ENCODE measurements at regions not wholly inside any gene's neighbourhood (a gene's known extent, or its start where the extent isn't known, plus 50 kb on each side); places are given as distances from the start of the nearest gene placed in this dataset.

DNA sequence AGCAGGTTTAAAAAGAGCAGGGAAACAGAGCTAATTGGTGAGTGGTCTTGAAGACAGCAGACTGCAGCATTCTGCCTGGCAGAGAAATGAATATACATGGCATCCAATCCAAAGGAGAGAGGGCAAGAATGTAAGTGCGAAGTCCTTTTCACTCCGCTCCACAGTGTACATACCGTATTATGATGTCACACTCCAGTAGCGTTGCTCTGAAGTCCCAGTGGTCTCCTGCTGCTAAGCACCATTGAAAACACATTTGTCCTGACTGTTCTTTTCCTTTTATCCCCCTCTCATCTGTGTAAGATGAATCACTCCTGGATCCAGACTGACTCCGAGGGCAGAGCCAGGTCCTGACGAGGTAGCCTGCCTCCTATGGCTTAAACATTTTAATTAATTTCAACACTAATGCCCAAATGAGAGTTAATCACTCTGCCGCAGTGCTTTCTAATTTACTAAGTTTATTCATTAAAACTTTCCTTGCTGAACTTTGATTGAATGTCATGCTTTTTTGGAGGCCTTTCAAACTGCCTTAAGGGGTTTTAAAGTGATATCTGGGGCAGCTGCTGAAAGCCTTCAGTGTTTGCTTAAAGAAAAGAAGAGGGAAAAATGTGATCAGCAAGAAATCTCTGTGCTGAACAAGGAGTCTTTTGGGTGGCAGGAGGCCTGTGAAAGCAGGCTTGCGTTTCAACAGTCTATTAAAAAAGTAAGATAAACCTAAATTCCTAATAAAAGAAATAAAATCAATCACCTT is 227.2 kb downstream of the ATG4C start:
- TF ChIP-seq CTCF (IDR thresholded peaks at IDR 0.05): no peak
- no peak for DNase-seq (ENCODE audit: low spot score)
- Histone ChIP-seq H3K4me1 (no peaks in the 10 kb centered on the region), H3K4me3 (no peak overlapping the region), H3K27me3 (no peaks in the 10 kb centered on the region), H3K27ac (no peak overlapping the region), H3K36me3 (no peaks in the 10 kb centered on the region), H3K9me3 (no peaks in the 10 kb centered on the region)

DNA sequence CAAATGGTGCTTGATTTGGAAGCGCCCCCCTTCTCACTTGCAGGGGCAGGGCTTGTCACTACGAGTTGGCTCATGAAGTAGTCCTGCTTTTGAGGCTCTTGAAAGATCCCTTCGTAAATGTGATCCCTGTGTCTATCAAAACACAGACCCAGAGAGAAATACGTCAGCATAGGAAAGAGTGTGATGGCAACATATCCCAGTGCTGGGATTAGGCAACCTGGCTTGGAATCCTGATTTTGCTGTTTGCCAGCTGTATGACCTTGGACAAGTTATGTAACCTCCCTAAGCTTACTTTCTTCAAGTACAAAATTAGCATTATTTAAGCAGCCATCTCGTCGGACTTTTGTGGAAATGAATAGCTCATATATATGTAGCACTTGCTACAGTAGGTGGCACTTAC is 228.4 kb downstream of the ATG4C start:
- H3K27ac ChIP-seq: no peak overlapping the region
- no peak for TF ChIP-seq CTCF (IDR thresholded peaks at IDR 0.05)
- peak; percentile 59 for DNase-seq (ENCODE audit: low spot score)

GRCh38 chr1:63014267-63014666 is 230.3 kb downstream of the ATG4C start:
- Histone ChIP-seq H3K4me3 (no peak overlapping the region), H3K27me3 (no peaks in the 10 kb centered on the region), H3K36me3 (no peaks in the 10 kb centered on the region), H3K27ac (no peak overlapping the region), H3K4me1 (no peaks in the 10 kb centered on the region), H3K9me3 (no peaks in the 10 kb centered on the region)
- no peak for DNase-seq (ENCODE audit: low spot score)
- no peak for TF ChIP-seq CTCF (IDR thresholded peaks at IDR 0.05)

More for the DNA sequence above, 228.4 kb downstream of the ATG4C start:
- no peak overlapping the region for H3K4me3 ChIP-seq
- H3K27me3 ChIP-seq: no peaks in the 10 kb centered on the region
- H3K9me3 ChIP-seq: no peaks in the 10 kb centered on the region
- H3K4me1 ChIP-seq: no peaks in the 10 kb centered on the region
- no peaks in the 10 kb centered on the region for H3K36me3 ChIP-seq

DNA sequence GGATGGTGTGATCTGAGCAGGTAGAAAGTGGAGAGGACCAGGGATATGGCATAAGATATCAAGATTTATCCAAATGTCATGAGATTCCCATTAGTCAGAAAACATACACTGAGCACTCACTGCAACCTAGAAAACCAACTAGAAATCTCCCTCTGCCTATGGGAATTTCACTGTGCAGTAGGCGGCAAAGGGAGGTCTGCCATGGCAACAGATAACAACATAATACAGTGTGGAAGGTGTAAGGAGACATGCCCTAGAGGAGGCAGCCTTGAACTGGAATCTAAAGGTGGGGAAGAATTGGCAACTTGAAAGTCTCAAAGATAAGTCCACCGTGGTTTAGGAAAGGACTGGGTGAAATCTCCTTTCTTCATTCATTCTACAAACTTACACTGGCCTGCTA is 238.4 kb downstream of the ATG4C start:
- no peak for TF ChIP-seq CTCF (IDR thresholded peaks at IDR 0.05)
- no peaks in the 10 kb centered on the region for H3K9me3 ChIP-seq
- H3K27me3 ChIP-seq: no peaks in the 10 kb centered on the region
- no peak overlapping the region for H3K27ac ChIP-seq
- no peak overlapping the region for H3K4me3 ChIP-seq
- H3K4me1 ChIP-seq: no peaks in the 10 kb centered on the region
- no peaks in the 10 kb centered on the region for H3K36me3 ChIP-seq
- DNase-seq (ENCODE audit: low spot score): no peak

GRCh38 chr1:63023171-63023570 is 239.2 kb downstream of the ATG4C start:
- H3K9me3 ChIP-seq: no peaks in the 10 kb centered on the region
- H3K4me1 ChIP-seq: no peaks in the 10 kb centered on the region
- H3K27me3 ChIP-seq: no peaks in the 10 kb centered on the region
- no peak for TF ChIP-seq CTCF (IDR thresholded peaks at IDR 0.05)
- no peak overlapping the region for H3K4me3 ChIP-seq
- H3K27ac ChIP-seq: no peak overlapping the region
- no peaks in the 10 kb centered on the region for H3K36me3 ChIP-seq
- DNase-seq (ENCODE audit: low spot score): no peak

DNA sequence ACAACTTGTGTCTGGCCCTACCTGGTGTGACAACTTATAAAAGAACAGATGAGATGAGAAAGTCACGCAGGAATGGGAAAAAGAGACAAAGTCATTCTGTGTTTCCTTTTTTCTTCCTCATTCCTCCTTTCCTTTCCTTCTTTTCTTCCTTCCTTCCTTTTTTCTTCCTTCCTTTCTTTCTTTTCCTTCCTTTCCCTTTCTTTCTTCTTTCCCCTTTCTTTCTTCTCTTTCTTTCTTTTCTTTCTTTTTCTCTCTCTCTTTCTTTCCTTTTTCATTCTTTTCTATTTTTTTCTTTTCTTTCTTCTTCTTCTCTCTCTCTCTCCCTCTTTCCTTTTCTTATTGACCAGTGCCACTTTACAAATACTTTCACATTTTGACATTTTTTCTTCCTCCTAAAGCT is 239.7 kb downstream of the ATG4C start:
- TF ChIP-seq CTCF (IDR thresholded peaks at IDR 0.05): no peak
- no peaks in the 10 kb centered on the region for H3K4me1 ChIP-seq
- H3K9me3 ChIP-seq: no peaks in the 10 kb centered on the region
- H3K27ac ChIP-seq: no peak overlapping the region
- no peak overlapping the region for H3K4me3 ChIP-seq
- no peaks in the 10 kb centered on the region for H3K36me3 ChIP-seq
- H3K27me3 ChIP-seq: no peaks in the 10 kb centered on the region
- no peak for DNase-seq (ENCODE audit: low spot score)

Measured in right atrium auricular region (tissue), 2 donors.